ENCODE measurements at regions not wholly inside any gene's neighbourhood (a gene's known extent, or its start where the extent isn't known, plus 50 kb on each side); places are given as distances from the start of the nearest gene placed in this dataset.

DNA sequence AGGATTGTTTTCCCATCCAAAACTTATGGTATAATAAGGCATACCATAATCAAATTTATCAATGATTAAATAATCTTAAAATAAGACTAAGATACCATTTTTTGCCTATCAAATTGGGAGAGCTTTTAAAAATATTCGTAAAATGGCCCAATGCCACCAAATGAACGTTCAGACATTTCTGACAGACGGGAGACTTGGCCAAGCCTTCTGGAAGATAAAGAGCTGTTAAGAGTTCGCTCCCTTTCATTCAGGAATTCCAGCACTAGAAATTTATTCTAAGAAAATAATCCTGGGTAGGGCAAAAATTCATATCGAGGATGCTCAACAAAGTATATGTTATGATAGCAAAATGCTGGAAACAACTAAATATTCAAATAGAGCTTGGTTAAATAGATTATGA, 85.6 kb upstream of the NEO1 start:
- DNase-seq (ENCODE audit: low read depth, low spot score): no peak

- no peak for DNase-seq (ENCODE audit: low read depth, low spot score)
These were observed 86.6 kb upstream of the NEO1 start for GRCh38 chr15:72965671-72966070.

DNA sequence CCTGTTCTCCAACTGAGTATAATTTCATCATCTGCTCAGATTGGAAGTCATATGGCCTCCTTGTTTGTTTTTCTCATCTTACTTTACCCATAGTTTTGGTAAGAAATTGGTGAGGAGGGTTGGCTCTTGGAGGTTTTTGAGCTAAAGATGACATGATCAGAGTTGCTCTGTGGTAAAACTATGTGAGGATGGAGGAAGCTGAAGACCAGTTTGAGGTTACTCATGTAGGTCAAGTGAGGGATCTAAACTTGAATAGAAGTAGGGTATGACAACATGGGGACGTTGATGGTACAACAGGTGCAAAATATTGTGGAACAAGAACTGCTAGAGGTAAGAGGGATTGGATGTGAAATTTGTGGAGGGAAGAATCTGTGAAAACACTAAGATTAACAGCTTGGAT, 87.7 kb upstream of the NEO1 start:
- DNase-seq (ENCODE audit: low read depth, low spot score): no peak

DNA sequence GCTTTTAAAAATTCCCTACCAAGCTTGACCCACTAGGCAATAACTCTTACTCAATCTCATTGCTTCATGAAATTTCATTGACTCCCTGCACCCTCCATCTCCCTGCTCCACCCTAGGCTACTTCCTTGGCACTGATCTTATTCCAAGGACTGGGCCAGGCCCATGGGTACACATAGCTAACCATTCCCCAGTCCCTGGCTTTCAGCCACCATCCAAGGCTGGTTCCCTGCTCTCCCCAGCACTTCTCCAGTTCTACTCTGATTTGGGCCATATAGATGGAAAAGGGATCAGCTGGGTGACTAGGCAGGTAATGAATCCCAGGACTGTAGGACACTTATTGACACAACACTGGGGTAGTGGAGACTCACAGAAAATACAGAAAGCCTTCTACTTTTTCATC, 88.1 kb upstream of the NEO1 start:
- DNase-seq (ENCODE audit: low read depth, low spot score): no peak

- DNase-seq (ENCODE audit: low read depth, low spot score): no peak
These were observed 90.1 kb upstream of the NEO1 start for GRCh38 chr15:72962054-72962702.

GRCh38 chr15:72961346-72961745, 90.9 kb upstream of the NEO1 start:
- DNase-seq (ENCODE audit: low read depth, low spot score): no peak

GRCh38 chr15:72958634-72959033, 93.6 kb upstream of the NEO1 start:
- DNase-seq (ENCODE audit: low read depth, low spot score): no peak

GRCh38 chr15:72953306-72953705, 99.0 kb upstream of the NEO1 start:
- DNase-seq (ENCODE audit: low read depth, low spot score): no peak

DNA sequence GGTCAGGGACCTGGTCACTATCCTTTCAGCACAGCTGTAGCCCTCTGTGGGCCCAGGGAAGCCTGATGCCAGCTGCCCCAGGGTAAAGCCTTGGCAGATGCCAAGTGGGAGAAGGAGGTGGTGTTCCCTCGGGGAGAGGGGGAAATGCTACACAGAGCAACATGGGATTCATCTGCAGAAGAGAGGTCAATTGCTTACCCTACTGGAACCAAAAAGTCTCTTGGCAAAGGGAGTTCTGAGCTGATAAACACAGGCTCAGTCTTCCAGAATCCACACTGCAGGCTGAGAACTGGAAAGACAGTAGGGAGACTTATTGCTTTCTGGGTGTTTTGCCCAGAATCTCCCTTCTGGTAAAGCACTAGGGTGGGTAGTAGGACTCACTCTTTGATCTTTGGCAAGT, 100.1 kb upstream of the NEO1 start:
- DNase-seq (ENCODE audit: low read depth, low spot score): no peak

GRCh38 chr15:72948662-72949061, 103.6 kb upstream of the NEO1 start:
- no peak for DNase-seq (ENCODE audit: low read depth, low spot score)

DNA sequence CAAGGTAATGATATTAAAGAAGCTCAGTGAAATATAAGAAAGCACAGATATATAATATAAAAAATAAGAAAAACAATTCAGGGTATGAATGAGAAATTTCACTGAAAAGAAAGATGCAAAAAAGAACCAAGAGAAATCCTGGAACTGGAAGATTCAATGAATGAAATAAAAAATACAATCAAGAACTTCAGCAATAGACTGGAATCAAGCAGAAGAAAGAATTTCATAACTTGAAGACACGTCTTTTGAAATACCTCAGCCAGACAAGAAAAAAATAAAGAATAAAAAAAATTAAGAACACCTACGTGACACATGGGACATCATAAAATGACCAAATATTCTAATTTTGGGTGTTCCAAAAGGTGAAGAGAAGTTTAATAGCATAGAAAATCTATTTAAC, 104.6 kb upstream of the NEO1 start:
- DNase-seq (ENCODE audit: low read depth, low spot score): no peak

- DNase-seq (ENCODE audit: low read depth, low spot score): no peak
These were observed 107.7 kb upstream of the NEO1 start for GRCh38 chr15:72944565-72944964.

DNA sequence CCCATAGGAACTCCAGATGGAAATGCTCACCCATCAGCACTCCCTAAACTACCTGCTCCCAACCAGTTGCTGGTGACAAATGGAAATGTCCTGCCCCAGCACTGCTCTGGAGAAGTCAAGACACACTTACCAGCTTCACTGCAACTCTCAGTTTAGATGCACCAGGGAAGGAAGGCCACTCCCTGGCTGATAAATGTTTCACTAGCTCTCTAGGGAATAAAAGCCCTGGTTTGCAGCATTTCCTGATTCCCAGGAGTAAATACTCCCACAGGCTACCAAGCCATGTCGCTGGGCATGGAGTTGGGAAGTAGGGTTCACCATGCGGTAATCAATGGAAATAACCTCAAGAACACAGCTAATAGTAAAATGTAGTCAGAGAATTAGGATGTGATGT, 112.0 kb upstream of the NEO1 start:
- DNase-seq (ENCODE audit: low read depth, low spot score): no peak

DNA sequence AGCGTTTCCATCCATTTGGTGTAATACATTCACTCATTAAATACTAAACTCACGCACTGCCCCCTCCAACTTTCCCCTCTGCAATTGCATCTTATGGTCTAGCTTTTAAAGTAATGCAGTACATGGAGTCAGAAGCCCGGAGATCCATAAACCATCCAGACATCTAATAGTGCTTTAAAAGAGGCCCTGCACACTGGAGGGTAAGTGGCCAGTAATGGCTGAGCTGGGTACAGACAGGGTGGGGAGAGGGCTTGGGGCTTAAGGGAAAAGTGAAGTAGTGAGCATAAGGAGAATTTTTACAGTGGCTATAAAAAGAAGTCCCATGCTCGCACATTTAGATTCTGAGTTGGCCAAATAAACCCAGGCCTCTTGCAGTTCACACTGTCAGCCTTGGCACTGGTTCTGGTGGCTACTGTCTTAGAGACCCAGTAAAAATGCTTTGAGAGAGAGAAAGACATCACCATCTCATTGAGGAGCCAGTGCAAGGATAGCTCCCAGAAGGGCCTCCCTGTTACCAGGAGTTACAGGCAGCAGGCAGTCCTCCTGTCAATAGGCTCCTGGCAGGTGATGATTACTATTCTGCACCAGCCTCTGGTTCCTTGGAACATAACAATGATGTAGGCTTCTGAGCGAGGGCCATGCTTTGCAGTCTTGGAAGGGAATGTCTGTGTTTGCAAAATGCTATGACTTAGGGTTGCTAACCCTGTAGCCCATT, 112.6 kb upstream of the NEO1 start:
- DNase-seq (ENCODE audit: low read depth, low spot score): no peak

DNA sequence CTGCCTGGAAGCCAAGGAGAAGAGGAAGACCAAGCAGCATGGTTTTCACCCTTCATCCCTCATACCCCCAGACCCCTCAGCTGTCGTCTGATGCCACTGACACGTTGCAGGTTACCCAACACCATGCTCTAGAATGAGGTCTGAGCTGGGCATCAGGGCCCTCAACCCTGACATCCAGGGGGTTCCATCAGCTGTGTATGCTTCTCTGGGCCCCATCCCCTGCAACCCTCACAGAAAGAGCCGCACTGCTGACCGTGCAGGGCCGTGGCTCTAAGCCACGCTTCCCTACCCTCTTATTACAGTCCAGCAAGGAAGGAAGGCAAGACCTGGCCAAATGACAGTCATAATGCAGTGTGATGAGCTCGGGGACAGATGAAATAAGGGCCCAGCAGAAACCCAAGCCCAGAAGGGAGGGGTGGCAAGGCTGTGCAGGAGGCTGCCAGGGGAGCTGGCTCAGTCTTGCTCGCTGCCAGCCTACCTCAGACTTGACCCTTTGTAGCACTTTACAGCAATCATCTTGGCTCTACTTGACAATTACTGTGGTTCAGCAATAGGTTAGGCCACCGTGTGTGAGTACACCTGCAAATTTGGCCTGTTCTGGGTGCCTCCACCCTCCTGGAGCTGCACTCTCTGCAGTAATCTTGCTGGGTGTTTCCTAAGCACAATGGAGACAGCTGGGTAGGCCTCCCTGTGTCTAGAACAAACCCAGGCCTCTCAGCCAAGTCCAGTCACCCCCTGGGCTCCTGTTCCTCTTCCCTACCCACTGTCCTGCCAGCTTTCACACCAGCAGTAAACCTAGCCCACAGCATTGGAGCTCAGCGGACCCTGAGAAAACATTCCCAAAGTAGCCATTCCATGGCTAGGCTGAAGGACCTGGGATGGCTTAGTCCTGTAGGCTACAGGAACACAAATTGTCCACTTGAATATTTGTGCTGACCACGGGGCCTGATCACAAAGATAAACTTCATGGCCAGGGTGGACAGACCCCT, 115.3 kb upstream of the NEO1 start:
- no peak for DNase-seq (ENCODE audit: low read depth, low spot score)

- DNase-seq (ENCODE audit: low read depth, low spot score): no peak
These were observed 116.0 kb upstream of the NEO1 start for GRCh38 chr15:72936237-72936636.

- no peak for DNase-seq (ENCODE audit: low read depth, low spot score)
These were observed 116.7 kb upstream of the NEO1 start for GRCh38 chr15:72935521-72935920.

DNA sequence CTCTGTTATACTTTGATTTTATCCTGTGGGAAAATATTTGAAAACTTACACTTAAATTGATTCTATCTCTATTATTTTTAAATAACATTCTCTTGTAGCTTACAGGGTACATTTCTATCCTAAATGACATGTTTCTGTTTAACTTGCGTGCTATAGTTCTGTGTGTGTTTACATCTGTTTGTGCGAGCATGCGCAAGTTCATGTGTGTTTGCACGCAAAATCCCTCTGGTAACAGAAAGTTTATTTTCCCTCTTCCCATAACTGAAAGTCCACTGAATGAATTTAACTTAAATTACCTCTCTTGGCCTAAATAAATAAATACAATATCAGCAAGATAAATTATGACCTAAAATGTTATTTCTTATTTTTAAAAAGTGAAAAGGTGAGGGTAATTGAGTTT, 117.3 kb upstream of the NEO1 start:
- no peak for DNase-seq (ENCODE audit: low read depth, low spot score)

- no peak for DNase-seq (ENCODE audit: low read depth, low spot score)
These were observed 118.3 kb upstream of the NEO1 start for GRCh38 chr15:72933976-72934375.

DNA sequence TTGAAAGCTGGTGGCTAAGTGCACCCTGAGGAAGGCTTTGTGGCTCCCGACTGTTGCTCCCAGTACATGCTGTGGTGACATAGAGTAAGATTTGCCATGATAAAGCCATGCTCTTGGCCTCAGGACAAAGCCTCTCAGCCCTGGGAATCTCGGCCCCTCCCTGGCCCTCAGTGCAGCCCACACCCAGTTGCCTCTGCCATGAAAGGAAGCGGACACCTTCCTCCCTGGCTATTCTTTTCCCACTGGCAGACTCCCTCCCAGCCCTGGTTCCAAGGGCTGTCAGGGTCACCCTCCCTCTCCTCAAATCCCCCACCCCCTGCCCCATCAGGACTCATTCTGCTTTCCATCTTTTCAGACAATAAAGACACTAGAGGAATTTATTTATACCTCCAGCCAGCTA, 119.8 kb upstream of the NEO1 start:
- no peak for DNase-seq (ENCODE audit: low read depth, low spot score)

- DNase-seq (ENCODE audit: low read depth, low spot score): no peak
These were observed 124.8 kb upstream of the NEO1 start for GRCh38 chr15:72927451-72927850.

GRCh38 chr15:72925661-72926060, 126.6 kb upstream of the NEO1 start:
- no peak for DNase-seq (ENCODE audit: low read depth, low spot score)

Measured in smooth muscle cell of the brain vasculature (primary cell).